ENCODE measurements at regions not wholly inside any gene's neighbourhood (a gene's known extent, or its start where the extent isn't known, plus 50 kb on each side); places are given as distances from the start of the nearest gene placed in this dataset.

GRCh38 chr17:26774291-26775218 lies 519.4 kb upstream of the WSB1 start:
- TF ChIP-seq, protein P1, sequence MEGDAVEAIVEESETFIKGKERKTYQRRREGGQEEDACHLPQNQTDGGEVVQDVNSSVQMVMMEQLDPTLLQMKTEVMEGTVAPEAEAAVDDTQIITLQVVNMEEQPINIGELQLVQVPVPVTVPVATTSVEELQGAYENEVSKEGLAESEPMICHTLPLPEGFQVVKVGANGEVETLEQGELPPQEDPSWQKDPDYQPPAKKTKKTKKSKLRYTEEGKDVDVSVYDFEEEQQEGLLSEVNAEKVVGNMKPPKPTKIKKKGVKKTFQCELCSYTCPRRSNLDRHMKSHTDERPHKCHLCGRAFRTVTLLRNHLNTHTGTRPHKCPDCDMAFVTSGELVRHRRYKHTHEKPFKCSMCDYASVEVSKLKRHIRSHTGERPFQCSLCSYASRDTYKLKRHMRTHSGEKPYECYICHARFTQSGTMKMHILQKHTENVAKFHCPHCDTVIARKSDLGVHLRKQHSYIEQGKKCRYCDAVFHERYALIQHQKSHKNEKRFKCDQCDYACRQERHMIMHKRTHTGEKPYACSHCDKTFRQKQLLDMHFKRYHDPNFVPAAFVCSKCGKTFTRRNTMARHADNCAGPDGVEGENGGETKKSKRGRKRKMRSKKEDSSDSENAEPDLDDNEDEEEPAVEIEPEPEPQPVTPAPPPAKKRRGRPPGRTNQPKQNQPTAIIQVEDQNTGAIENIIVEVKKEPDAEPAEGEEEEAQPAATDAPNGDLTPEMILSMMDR (IDR thresholded peaks at IDR 0.05; ENCODE audit: low read depth, low read length) = no peak
- no peak for TF ChIP-seq EZH2phosphoT487 (IDR thresholded peaks at IDR 0.05; ENCODE audit: low read depth)

Measured in OCI-LY3 (cell line).